Lower leg skin (tissue), 3 donors: ENCODE measurements at regions not wholly inside any gene's neighbourhood (a gene's known extent, or its start where the extent isn't known, plus 50 kb on each side); places are given as distances from the start of the nearest gene placed in this dataset.

Source experiments
- POLR2A ChIP-seq, 2 donors: fragments of 450-650 bp; IDR thresholded peaks; one replicate each; pipeline ENCODE4 v1.6.1; 2016 to 2017; ENCODE audit warnings: antibody characterized with exemption in 2 of 2, mild to moderate bottlenecking in 1 of 2, moderate library complexity in 1 of 2
- TF ChIP-seq, protein P1 (sequence below), 3 donors: fragments of 450-650 bp; IDR thresholded peaks; one replicate each; pipeline ENCODE4 v1.5.1; 2016; ENCODE audit warnings: antibody characterized with exemption in 3 of 3, mild to moderate bottlenecking in 3 of 3, moderate library complexity in 2 of 3

DNA sequence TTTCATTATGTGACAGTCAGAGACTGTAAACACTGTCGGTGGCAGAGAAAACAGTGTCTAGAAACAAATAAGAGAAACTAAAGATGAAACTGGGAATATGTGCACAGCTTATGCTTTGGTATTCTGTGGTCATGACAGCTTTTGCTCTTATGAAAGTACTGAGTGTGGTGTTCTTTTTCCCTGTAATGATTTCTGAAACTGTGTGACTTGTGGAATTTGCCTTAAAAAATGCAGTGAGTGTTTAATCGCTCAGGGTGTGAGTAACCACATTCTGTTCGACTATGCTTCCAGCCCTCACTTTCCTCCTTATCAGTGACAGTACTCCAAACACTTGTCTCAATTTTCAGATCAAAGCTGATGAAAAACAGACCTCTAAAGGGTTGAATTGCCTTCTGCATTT lies 66.9 kb upstream of the DIAPH3 start:
- TF ChIP-seq, protein P1, sequence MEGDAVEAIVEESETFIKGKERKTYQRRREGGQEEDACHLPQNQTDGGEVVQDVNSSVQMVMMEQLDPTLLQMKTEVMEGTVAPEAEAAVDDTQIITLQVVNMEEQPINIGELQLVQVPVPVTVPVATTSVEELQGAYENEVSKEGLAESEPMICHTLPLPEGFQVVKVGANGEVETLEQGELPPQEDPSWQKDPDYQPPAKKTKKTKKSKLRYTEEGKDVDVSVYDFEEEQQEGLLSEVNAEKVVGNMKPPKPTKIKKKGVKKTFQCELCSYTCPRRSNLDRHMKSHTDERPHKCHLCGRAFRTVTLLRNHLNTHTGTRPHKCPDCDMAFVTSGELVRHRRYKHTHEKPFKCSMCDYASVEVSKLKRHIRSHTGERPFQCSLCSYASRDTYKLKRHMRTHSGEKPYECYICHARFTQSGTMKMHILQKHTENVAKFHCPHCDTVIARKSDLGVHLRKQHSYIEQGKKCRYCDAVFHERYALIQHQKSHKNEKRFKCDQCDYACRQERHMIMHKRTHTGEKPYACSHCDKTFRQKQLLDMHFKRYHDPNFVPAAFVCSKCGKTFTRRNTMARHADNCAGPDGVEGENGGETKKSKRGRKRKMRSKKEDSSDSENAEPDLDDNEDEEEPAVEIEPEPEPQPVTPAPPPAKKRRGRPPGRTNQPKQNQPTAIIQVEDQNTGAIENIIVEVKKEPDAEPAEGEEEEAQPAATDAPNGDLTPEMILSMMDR (IDR thresholded peaks at IDR 0.05): no peak
- TF ChIP-seq POLR2A (IDR thresholded peaks at IDR 0.05): no peak
